Panc1 (cell line): ENCODE measurements at regions not wholly inside any gene's neighbourhood (a gene's known extent, or its start where the extent isn't known, plus 50 kb on each side); places are given as distances from the start of the nearest gene placed in this dataset.

Experiments used
- ATAC-seq: fragments of 200-7000 bp; cut with Tn5 transposase; 2 replicates; pipeline ENCODE4 v1.9.1; 2020; ENCODE audit warnings: mild to moderate bottlenecking, moderate library complexity
- BruUV-seq: library from RNA; stranded (reverse); fragments of 400-500 nt; replicated peaks from 2 replicates; lab custom pipeline; 2021; lab: Mats Ljungman, UMichigan
- CTCF ChIA-PET: fragments of 300-600 bp; sonication (Branson Sonifier 250); formaldehyde crosslinking; loops from one replicate; lab custom pipeline; 2022; ENCODE audit warnings: antibody characterized with exemption; lab: Charles Lee
- POLR2A ChIA-PET: fragments of 300-600 bp; sonication (Branson Sonifier 250); formaldehyde crosslinking; loops from one replicate; lab custom pipeline; 2022; ENCODE audit warnings: antibody characterized with exemption; lab: Charles Lee
- DNase-seq: peaks from one replicate; pipeline ENCODE4 v3.0.0-alpha.2; 2010; ENCODE audit warnings: low read depth, low spot score
- H3K27ac ChIP-seq: 2 replicates; pipeline ENCODE4 v1.5.1; 2011; ENCODE audit warnings: mild to moderate bottlenecking, low read length, inconsistent platforms
- H3K27me3 ChIP-seq: fragments of 200-500 bp; sonication (Bioruptor generic); 2 replicates; pipeline ENCODE4 v1.6.0; 2014; ENCODE audit warnings: low read length, inconsistent platforms; ENCODE audit not compliant: control insufficient read depth, insufficient read depth
- H3K36me3 ChIP-seq: fragments of 200-500 bp; sonication (Bioruptor generic); 2 replicates; pipeline ENCODE4 v1.5.1; 2014; ENCODE audit warnings: inconsistent platforms, mild to moderate bottlenecking, low read length, moderate library complexity; ENCODE audit not compliant: control insufficient read depth, insufficient read depth
- H3K4me1 ChIP-seq: 2 replicates; pipeline ENCODE4 v1.5.1; 2011; ENCODE audit warnings: inconsistent platforms, mild to moderate bottlenecking, low read length, moderate library complexity; ENCODE audit not compliant: control insufficient read depth, insufficient read depth
- H3K4me3 ChIP-seq, 2 experiments: 2 replicates each; pipeline ENCODE4 v1.5.1; 2011 to 2012; ENCODE audit warnings: low read depth in 2 of 2, low read length in 2 of 2, mild to moderate bottlenecking in 2 of 2, inconsistent platforms in 1 of 2, moderate library complexity in 1 of 2
- H3K9me3 ChIP-seq: fragments of 200-500 bp; sonication (Bioruptor generic); 2 replicates; pipeline ENCODE4 v1.5.1; 2014; ENCODE audit warnings: low read depth, mild to moderate bottlenecking, inconsistent platforms, low read length, moderate library complexity; ENCODE audit not compliant: control insufficient read depth, insufficient read depth
- POLR2AphosphoS5 ChIP-seq: IDR thresholded peaks from 2 replicates; pipeline ENCODE4 v1.6.1; 2012; ENCODE audit warnings: mild to moderate bottlenecking, low read depth, low read length, moderate library complexity
- REST ChIP-seq, 2 experiments: IDR thresholded peaks; 2 replicates each; pipeline ENCODE4 v1.6.1; 2011 to 2012; ENCODE audit warnings: low read depth in 2 of 2, control low read depth in 1 of 2, low read length in 1 of 2, mild to moderate bottlenecking in 1 of 2, moderate library complexity in 1 of 2; ENCODE audit not compliant: insufficient read depth in 1 of 2
- SIN3A ChIP-seq: IDR thresholded peaks from 2 replicates; pipeline ENCODE4 v1.6.1; 2012; ENCODE audit warnings: low read depth, mild to moderate bottlenecking, low read length, moderate library complexity, borderline replicate concordance; ENCODE audit not compliant: insufficient read depth
- TCF7L2 ChIP-seq: IDR thresholded peaks from 2 replicates; pipeline ENCODE4 v1.6.1; 2011; ENCODE audit warnings: mild to moderate bottlenecking, low read depth, low read length, inconsistent platforms
- in situ Hi-C: cut with HindIII; loops from 2 replicates; pipeline ENCODE4 v1.10.0; 2016; ENCODE audit warnings: low sequenced_read_pairs, low pct_unique_long_range_greater_than_20kb
- intact Hi-C: fragments of 100-400 bp; cut with micrococcal nuclease; formaldehyde crosslinking; loops from one replicate; pipeline ENCODE4 v1.10.0; 2022; ENCODE audit not compliant: unreplicated experiment
- TF ChIP-seq, protein P1 (sequence below): fragments of 450-650 bp; IDR thresholded peaks from 2 replicates; pipeline ENCODE4 v1.5.1; 2017; ENCODE audit warnings: mild to moderate bottlenecking

DNA sequence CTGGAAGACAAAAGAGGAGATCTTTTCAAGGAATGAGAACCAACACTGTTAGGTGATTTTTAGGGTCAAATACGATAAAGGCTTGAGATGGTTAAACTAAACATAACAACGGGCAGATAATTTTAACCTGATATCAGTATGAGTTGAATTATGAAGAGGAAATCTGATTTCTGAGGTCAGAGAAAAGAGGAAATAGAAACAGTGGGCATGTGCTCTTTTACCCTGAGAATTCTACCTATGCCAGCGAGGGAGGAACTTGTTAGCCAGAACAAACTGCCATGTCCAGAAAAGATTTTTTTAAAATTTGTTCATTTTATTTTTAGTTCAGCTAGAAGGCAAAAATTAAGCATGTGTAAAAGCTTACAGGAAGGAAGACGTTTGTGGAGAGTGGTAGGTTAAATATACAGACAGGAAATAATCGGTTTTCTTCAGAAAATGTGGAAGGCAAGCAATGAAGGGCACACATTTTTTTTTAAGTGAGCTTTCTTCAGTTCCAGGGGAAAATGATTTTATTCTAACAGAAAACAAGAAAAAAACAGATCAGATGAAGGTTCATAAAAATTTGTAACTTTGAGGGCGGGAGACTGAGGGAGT is 1745.3 kb downstream of the MRPL39 start:
- Histone ChIP-seq H3K27ac (no peak overlapping the region), H3K36me3 (no peaks in the 10 kb centered on the region), H3K27me3 (no peaks in the 10 kb centered on the region), H3K4me3 (no peak overlapping the region), H3K4me1 (no peaks in the 10 kb centered on the region), H3K9me3 (no peaks in the 10 kb centered on the region)
- in situ Hi-C loops: no loop called here
- ChIA-PET CTCF (no interaction called here), POLR2A (no interaction called here)
- no TSS peak for BruUV-seq
- no peak for ATAC-seq
- intact Hi-C loops: no loop called here
- no peak for TF ChIP-seq REST (IDR thresholded peaks at IDR 0.05; ENCODE audit: insufficient read depth in 1 of 2, low read depth in 2 of 2, low read length in 1 of 2)
- TF ChIP-seq, protein P1, sequence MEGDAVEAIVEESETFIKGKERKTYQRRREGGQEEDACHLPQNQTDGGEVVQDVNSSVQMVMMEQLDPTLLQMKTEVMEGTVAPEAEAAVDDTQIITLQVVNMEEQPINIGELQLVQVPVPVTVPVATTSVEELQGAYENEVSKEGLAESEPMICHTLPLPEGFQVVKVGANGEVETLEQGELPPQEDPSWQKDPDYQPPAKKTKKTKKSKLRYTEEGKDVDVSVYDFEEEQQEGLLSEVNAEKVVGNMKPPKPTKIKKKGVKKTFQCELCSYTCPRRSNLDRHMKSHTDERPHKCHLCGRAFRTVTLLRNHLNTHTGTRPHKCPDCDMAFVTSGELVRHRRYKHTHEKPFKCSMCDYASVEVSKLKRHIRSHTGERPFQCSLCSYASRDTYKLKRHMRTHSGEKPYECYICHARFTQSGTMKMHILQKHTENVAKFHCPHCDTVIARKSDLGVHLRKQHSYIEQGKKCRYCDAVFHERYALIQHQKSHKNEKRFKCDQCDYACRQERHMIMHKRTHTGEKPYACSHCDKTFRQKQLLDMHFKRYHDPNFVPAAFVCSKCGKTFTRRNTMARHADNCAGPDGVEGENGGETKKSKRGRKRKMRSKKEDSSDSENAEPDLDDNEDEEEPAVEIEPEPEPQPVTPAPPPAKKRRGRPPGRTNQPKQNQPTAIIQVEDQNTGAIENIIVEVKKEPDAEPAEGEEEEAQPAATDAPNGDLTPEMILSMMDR: no peak
- no peak for TF ChIP-seq SIN3A
- no peak for TF ChIP-seq POLR2AphosphoS5
- TF ChIP-seq TCF7L2: no peak
- no peak for DNase-seq

DNA sequence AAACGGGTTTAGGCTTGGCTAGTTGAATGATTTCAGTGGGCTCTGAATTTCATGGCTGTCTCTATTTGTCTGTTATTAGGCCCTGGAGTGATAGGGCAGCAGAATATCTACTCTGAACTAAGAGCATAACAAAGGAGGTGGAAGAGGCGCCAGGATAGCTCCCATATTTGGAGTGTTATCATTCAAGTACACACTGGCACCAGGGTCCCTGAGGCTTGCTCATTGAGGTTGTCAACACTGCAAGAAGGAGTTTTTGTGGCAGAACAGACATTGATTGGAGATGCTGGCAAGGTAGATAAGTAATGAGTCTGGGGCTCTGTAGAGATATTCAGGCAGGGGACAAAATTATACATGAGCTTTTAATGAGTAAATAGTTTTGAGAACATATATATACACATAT is 1748.4 kb downstream of the MRPL39 start:
- no peaks in the 10 kb centered on the region for H3K4me1 ChIP-seq
- ChIA-PET POLR2A (no interaction called here), CTCF (no interaction called here)
- no TSS peak for BruUV-seq
- intact Hi-C loops (no loop called here), in situ Hi-C loops (no loop called here)
- DNase-seq (no peak), ATAC-seq (no peak)
- no peak overlapping the region for H3K4me3 ChIP-seq
- H3K27ac ChIP-seq: no peak overlapping the region
- H3K36me3 ChIP-seq: no peaks in the 10 kb centered on the region
- H3K27me3 ChIP-seq: no peaks in the 10 kb centered on the region
- H3K9me3 ChIP-seq: no peaks in the 10 kb centered on the region
- TF ChIP-seq TCF7L2: no peak
- TF ChIP-seq REST (IDR thresholded peaks at IDR 0.05; ENCODE audit: insufficient read depth in 1 of 2, low read depth in 2 of 2, low read length in 1 of 2): no peak
- TF ChIP-seq POLR2AphosphoS5: no peak
- TF ChIP-seq, protein P1: no peak
- no peak for TF ChIP-seq SIN3A
